ENCODE measurements at regions not wholly inside any gene's neighbourhood (a gene's known extent, or its start where the extent isn't known, plus 50 kb on each side); places are given as distances from the start of the nearest gene placed in this dataset.
A peak's percentile ranks its signal among the peaks of the same experiment; 100 is the strongest.

DNA sequence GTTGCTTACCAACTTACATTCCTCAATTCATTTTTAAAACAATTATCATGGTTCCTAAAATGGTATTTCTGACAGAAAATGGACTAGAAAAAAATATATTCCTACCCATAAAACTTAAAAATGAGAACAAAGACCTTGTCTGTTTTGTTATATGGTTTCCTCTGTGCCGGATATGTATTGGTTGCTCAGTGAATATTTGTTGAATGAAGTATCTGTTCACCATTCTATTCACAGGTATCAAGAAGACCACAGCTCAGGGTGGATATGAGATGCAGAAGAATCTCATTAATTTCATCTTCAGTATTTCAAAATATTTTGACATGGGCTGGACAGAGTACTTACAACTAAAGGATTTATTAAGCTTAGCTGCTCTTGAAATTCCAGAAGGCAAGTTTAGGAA lies 58.1 kb downstream of the TUSC7 start:
- H3K4ac ChIP-seq (ENCODE audit: low read depth, low read length): no peak overlapping the region
- no peaks in the 10 kb centered on the region for H3K27me3 ChIP-seq (ENCODE audit: insufficient read depth, low read length)
- no peak overlapping the region for H2BK5ac ChIP-seq (ENCODE audit: low read depth, low read length, poor library complexity)
- H4K8ac ChIP-seq (ENCODE audit: low read depth, low read length): no peak overlapping the region
- no peak overlapping the region for H3K4me3 ChIP-seq (ENCODE audit: low read depth, low read length)
- no peaks in the 10 kb centered on the region for H3K9me3 ChIP-seq (ENCODE audit: insufficient read depth, low read depth, low read length)
- no peak overlapping the region for H3K4me2 ChIP-seq (ENCODE audit: low read length)
- H4K91ac ChIP-seq (ENCODE audit: low read depth, low read length): no peak overlapping the region
- no peak overlapping the region for H4K12ac ChIP-seq (ENCODE audit: low read depth, low read length)
- H2BK120ac ChIP-seq (ENCODE audit: insufficient read depth, low read length, poor library complexity): no peak overlapping the region
- H3K23ac ChIP-seq (ENCODE audit: low read length): no peak overlapping the region
- H3K9ac ChIP-seq (ENCODE audit: low read length): no peak overlapping the region
- H3K27ac ChIP-seq (ENCODE audit: low read depth, low read length): no peak overlapping the region
- no peaks in the 10 kb centered on the region for H3K79me1 ChIP-seq (ENCODE audit: low read length)
- no peak for DNase-seq
- no peak overlapping the region for H2AFZ ChIP-seq (ENCODE audit: insufficient read depth, low read length, poor library complexity)
- H3K14ac ChIP-seq (ENCODE audit: low read length): no peak overlapping the region
- no peak overlapping the region for H2BK12ac ChIP-seq (ENCODE audit: low read length)
- no peaks in the 10 kb centered on the region for H3K36me3 ChIP-seq (ENCODE audit: control insufficient read depth in 1 of 2, insufficient read depth in 2 of 2, low read length in 2 of 2)
- no peak overlapping the region for H2AK5ac ChIP-seq (ENCODE audit: low read length)
- H3K4me1 ChIP-seq (ENCODE audit: control insufficient read depth in 1 of 2, insufficient read depth in 2 of 2, low read length in 2 of 2): no peaks in the 10 kb centered on the region
- H3K79me2 ChIP-seq (ENCODE audit: control insufficient read depth, insufficient read depth, low read length, poor library complexity): no peaks in the 10 kb centered on the region
- WGBS (ENCODE audit: extremely low coverage, insufficient coverage, insufficient read length): no CpG with 5 or more reads among the region's 1 CpG
- no peak overlapping the region for H3K18ac ChIP-seq (ENCODE audit: low read length)

DNA sequence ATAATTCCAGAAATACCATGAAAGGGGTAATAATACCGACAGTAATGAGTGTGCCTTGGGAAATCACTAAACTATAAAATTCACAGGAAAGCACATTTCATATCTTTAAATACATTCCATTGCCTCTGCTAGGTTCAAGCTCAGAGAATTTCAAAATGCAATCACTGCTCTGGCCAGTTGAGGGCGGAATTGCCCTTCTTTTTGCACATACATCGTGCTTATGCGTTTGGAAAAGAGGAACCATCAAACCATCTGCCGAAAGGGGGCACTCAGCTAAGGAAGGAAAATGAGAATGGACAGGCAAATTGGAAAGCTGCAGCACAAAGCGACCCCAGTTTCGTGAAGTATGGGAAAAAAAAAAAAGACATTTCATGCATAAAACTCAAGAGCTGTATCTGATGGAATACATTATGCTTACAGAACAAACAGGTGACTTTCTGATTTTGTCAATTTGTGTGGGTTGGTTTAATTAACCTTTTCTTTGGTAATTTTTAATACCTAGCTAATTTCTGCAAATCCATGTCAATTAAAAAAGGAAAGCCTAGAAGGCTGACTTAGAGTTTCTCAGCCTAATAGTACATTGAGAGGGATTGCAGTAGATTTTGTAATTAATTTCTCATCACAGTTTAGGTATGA lies 61.4 kb downstream of the TUSC7 start:
- Histone ChIP-seq H3K4me3 (ENCODE audit: low read depth, low read length) (no peak overlapping the region), H2AFZ (ENCODE audit: insufficient read depth, low read length, poor library complexity) (no peak overlapping the region), H2BK12ac (ENCODE audit: low read length) (no peak overlapping the region), H3K9ac (ENCODE audit: low read length) (no peak overlapping the region), H3K18ac (ENCODE audit: low read length) (no peak overlapping the region), H3K4me2 (ENCODE audit: low read length) (no peak overlapping the region), H3K27ac (ENCODE audit: low read depth, low read length) (no peak overlapping the region), H4K12ac (ENCODE audit: low read depth, low read length) (no peak overlapping the region), H3K79me2 (ENCODE audit: control insufficient read depth, insufficient read depth, low read length, poor library complexity) (no peaks in the 10 kb centered on the region), H3K27me3 (ENCODE audit: insufficient read depth, low read length) (no peaks in the 10 kb centered on the region), H3K79me1 (ENCODE audit: low read length) (no peaks in the 10 kb centered on the region), H4K91ac (ENCODE audit: low read depth, low read length) (no peak overlapping the region), H2BK5ac (ENCODE audit: low read depth, low read length, poor library complexity) (no peak overlapping the region), H3K4me1 (ENCODE audit: control insufficient read depth in 1 of 2, insufficient read depth in 2 of 2, low read length in 2 of 2) (no peaks in the 10 kb centered on the region), H2AK5ac (ENCODE audit: low read length) (no peak overlapping the region), H3K4ac (ENCODE audit: low read depth, low read length) (no peak overlapping the region), H4K8ac (ENCODE audit: low read depth, low read length) (no peak overlapping the region), H3K14ac (ENCODE audit: low read length) (no peak overlapping the region), H2BK120ac (ENCODE audit: insufficient read depth, low read length, poor library complexity) (no peak overlapping the region), H3K23ac (ENCODE audit: low read length) (no peak overlapping the region), H3K36me3 (ENCODE audit: control insufficient read depth in 1 of 2, insufficient read depth in 2 of 2, low read length in 2 of 2) (no peaks in the 10 kb centered on the region), H3K9me3 (ENCODE audit: insufficient read depth, low read depth, low read length) (no peaks in the 10 kb centered on the region)
- WGBS (ENCODE audit: extremely low coverage, insufficient coverage, insufficient read length): no CpG with 5 or more reads among the region's 7 CpGs
- peak; percentile 73 to 87 for DNase-seq

DNA sequence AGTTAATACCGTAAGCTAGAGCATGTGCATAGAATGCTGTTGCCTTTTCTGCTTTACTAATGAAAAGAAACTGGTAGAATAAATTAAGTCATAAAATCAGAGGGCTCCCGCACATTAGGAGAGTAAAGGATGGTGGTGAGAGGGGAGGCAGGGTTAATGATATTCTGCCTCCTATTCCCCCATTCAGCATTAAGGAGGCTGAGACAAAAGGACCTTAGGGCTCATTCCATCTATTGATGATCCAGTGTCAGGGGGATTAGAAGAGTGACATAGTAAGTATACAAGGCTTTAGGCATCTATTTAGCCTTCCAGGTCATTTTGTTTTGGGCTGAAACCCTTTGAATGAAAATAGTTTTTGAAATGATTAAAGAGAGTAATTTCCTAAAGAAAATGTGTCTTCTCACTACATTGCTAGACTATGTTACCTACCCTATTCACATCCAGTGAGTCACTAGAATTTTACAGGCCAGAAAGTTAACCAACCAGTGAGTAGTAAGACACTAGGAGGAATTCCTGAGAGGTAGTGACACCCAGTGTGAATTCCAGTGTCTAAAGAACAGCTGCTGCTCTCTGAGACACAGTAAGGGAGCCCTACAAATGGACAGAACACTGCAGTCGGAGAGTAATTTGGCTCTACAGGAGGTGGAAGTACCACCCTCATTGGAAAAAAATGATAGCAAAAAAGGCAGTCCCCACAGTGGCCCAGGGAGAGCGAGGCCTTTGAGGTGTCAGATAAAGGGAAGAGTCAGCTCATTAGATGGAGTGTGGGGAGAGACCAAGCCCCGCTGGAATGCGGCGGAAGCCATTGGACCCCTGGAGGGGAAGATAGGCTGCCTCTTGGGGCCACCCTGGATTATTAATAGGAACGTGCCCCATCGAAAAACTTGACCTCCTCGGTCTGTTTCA lies 67.6 kb downstream of the TUSC7 start:
- no peak overlapping the region for H4K91ac ChIP-seq (ENCODE audit: low read depth, low read length)
- peak in 1 of 2 donors; percentile 36 for DNase-seq
- H3K4me1 ChIP-seq (ENCODE audit: control insufficient read depth in 1 of 2, insufficient read depth in 2 of 2, low read length in 2 of 2): peaks cover 0 to 4% of the 10 kb centered on the region in 2 experiments
- no peak overlapping the region for H3K4me3 ChIP-seq (ENCODE audit: low read depth, low read length)
- H3K27me3 ChIP-seq (ENCODE audit: insufficient read depth, low read length): no peaks in the 10 kb centered on the region
- H2BK12ac ChIP-seq (ENCODE audit: low read length): no peak overlapping the region
- H3K79me2 ChIP-seq (ENCODE audit: control insufficient read depth, insufficient read depth, low read length, poor library complexity): no peaks in the 10 kb centered on the region
- no peak overlapping the region for H3K23ac ChIP-seq (ENCODE audit: low read length)
- H2AFZ ChIP-seq (ENCODE audit: insufficient read depth, low read length, poor library complexity): no peak overlapping the region
- H3K4me2 ChIP-seq (ENCODE audit: low read length): no peak overlapping the region
- no peak overlapping the region for H3K4ac ChIP-seq (ENCODE audit: low read depth, low read length)
- H3K9me3 ChIP-seq (ENCODE audit: insufficient read depth, low read depth, low read length): no peaks in the 10 kb centered on the region
- peak overlapping the region; percentile 3 for H4K12ac ChIP-seq (ENCODE audit: low read depth, low read length)
- no peak overlapping the region for H2BK5ac ChIP-seq (ENCODE audit: low read depth, low read length, poor library complexity)
- no peak overlapping the region for H3K27ac ChIP-seq (ENCODE audit: low read depth, low read length)
- H3K79me1 ChIP-seq (ENCODE audit: low read length): no peaks in the 10 kb centered on the region
- H3K36me3 ChIP-seq (ENCODE audit: control insufficient read depth in 1 of 2, insufficient read depth in 2 of 2, low read length in 2 of 2): no peaks in the 10 kb centered on the region
- no peak overlapping the region for H4K8ac ChIP-seq (ENCODE audit: low read depth, low read length)
- H2AK5ac ChIP-seq (ENCODE audit: low read length): no peak overlapping the region
- no CpG with 5 or more reads among the region's 10 CpGs for WGBS (ENCODE audit: extremely low coverage, insufficient coverage, insufficient read length)
- no peak overlapping the region for H3K14ac ChIP-seq (ENCODE audit: low read length)
- no peak overlapping the region for H2BK120ac ChIP-seq (ENCODE audit: insufficient read depth, low read length, poor library complexity)
- no peak overlapping the region for H3K9ac ChIP-seq (ENCODE audit: low read length)
- H3K18ac ChIP-seq (ENCODE audit: low read length): no peak overlapping the region

DNA sequence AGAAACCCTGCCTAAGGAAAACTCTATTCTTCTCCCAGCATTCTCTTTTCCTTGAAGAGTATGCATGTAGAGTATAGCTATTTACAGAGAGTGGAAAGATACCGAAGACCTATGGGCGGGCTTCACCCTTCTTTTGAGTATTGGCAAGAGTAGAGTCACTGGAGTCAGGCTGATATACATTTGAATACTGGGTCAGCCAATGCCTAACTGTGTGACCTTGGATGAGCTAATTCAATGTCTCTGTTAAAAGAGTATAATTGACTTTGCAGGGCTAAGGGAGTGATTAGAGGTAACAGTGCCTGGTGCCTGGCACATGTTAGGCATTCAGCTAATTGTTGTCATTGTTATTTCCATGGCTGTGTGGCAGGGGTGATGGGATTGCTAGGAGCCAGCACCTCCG lies 75.6 kb downstream of the TUSC7 start:
- DNase-seq: no peak
- Histone ChIP-seq H4K91ac (ENCODE audit: low read depth, low read length) (no peak overlapping the region), H3K36me3 (ENCODE audit: control insufficient read depth in 1 of 2, insufficient read depth in 2 of 2, low read length in 2 of 2) (no peaks in the 10 kb centered on the region), H3K23ac (ENCODE audit: low read length) (no peak overlapping the region), H3K4me2 (ENCODE audit: low read length) (no peak overlapping the region), H3K79me2 (ENCODE audit: control insufficient read depth, insufficient read depth, low read length, poor library complexity) (no peaks in the 10 kb centered on the region), H3K4ac (ENCODE audit: low read depth, low read length) (no peak overlapping the region), H3K4me3 (ENCODE audit: low read depth, low read length) (no peak overlapping the region), H3K27ac (ENCODE audit: low read depth, low read length) (no peak overlapping the region), H2AFZ (ENCODE audit: insufficient read depth, low read length, poor library complexity) (no peak overlapping the region), H4K12ac (ENCODE audit: low read depth, low read length) (no peak overlapping the region), H2BK5ac (ENCODE audit: low read depth, low read length, poor library complexity) (no peak overlapping the region), H2AK5ac (ENCODE audit: low read length) (no peak overlapping the region), H3K27me3 (ENCODE audit: insufficient read depth, low read length) (no peaks in the 10 kb centered on the region), H2BK120ac (ENCODE audit: insufficient read depth, low read length, poor library complexity) (no peak overlapping the region), H2BK12ac (ENCODE audit: low read length) (no peak overlapping the region), H3K4me1 (ENCODE audit: control insufficient read depth in 1 of 2, insufficient read depth in 2 of 2, low read length in 2 of 2) (no peaks in the 10 kb centered on the region), H3K9ac (ENCODE audit: low read length) (no peak overlapping the region), H3K18ac (ENCODE audit: low read length) (no peak overlapping the region), H3K9me3 (ENCODE audit: insufficient read depth, low read depth, low read length) (no peaks in the 10 kb centered on the region), H3K79me1 (ENCODE audit: low read length) (no peaks in the 10 kb centered on the region), H4K8ac (ENCODE audit: low read depth, low read length) (no peak overlapping the region), H3K14ac (ENCODE audit: low read length) (no peak overlapping the region)
- WGBS (ENCODE audit: extremely low coverage, insufficient coverage, insufficient read length): no CpG with 5 or more reads among the region's 3 CpGs

Data from trophoblast cell (in vitro differentiated cells and primary cell).